Mesodermal cell (in vitro differentiated cells): ENCODE measurements at regions not wholly inside any gene's neighbourhood (a gene's known extent, or its start where the extent isn't known, plus 50 kb on each side); places are given as distances from the start of the nearest gene placed in this dataset.
"Not testable (repeated sequence)": the region's sequence is repeated elsewhere in the genome, so short reads cannot be mapped to it uniquely, and the experiment has no call there.

Source experiments
- H3K27ac ChIP-seq: 2 replicates; pipeline ENCODE4 v1.7.0; 2013; ENCODE audit warnings: mild to moderate bottlenecking, low read depth, low read length, moderate library complexity; ENCODE audit not compliant: severe bottlenecking
- H3K36me3 ChIP-seq: 2 replicates; pipeline ENCODE4 v1.7.1; 2013; ENCODE audit warnings: mild to moderate bottlenecking, low read length, moderate library complexity; ENCODE audit not compliant: control insufficient read depth, insufficient read depth
- H3K4me1 ChIP-seq: one replicate; pipeline ENCODE4 v1.7.1; 2013; ENCODE audit warnings: mild to moderate bottlenecking, low read length; ENCODE audit not compliant: insufficient read depth, control insufficient read depth, poor library complexity, severe bottlenecking
- H3K4me3 ChIP-seq: 2 replicates; pipeline ENCODE4 v1.7.0; 2013; ENCODE audit warnings: low read length, control low read depth, mild to moderate bottlenecking; ENCODE audit not compliant: insufficient read depth, poor library complexity, severe bottlenecking; ENCODE audit errors: extremely low read depth
- H3K9me3 ChIP-seq: 2 replicates; pipeline ENCODE4 v1.7.1; 2013; ENCODE audit warnings: mild to moderate bottlenecking, low read length, moderate library complexity; ENCODE audit not compliant: control insufficient read depth
- WGBS, 2 experiments: methylation state at CpG; one replicate each; pipeline ENCODE4 v1.1.5; 2013; ENCODE audit warnings: missing lambda C conversion rate in 2 of 2; ENCODE audit not compliant: insufficient coverage in 2 of 2; 5-methylcytosine and 5-hydroxymethylcytosine counted together

GRCh38 chr21:15309721-15310120 lies 244.9 kb upstream of the NRIP1 start:
- Histone ChIP-seq H3K4me1 (no peaks in the 10 kb centered on the region), H3K27ac (no peak overlapping the region), H3K9me3 (no peaks in the 10 kb centered on the region), H3K4me3 (no peak overlapping the region), H3K36me3 (no peaks in the 10 kb centered on the region)
- WGBS, 2 experiments = no CpG with 5 or more reads among the region's 3 CpGs

- Histone ChIP-seq H3K27ac (no peak overlapping the region), H3K4me1 (no peaks in the 10 kb centered on the region), H3K9me3 (no peaks in the 10 kb centered on the region), H3K4me3 (no peak overlapping the region), H3K36me3 (no peaks in the 10 kb centered on the region)
Observed at GRCh38 chr21:15311510-15311909, 246.7 kb upstream of the NRIP1 start.

GRCh38 chr21:15317034-15317433 lies 252.2 kb upstream of the NRIP1 start:
- H3K4me3 ChIP-seq, H3K36me3 ChIP-seq, H3K9me3 ChIP-seq, H3K4me1 ChIP-seq, H3K27ac ChIP-seq: not testable (repeated sequence)
- 72 to 75% methylated on average over 2 of the region's 4 CpGs for WGBS, 2 experiments

- Histone ChIP-seq H3K27ac (no peak overlapping the region), H3K9me3 (no peaks in the 10 kb centered on the region), H3K4me1 (no peaks in the 10 kb centered on the region), H3K4me3 (no peak overlapping the region), H3K36me3 (no peaks in the 10 kb centered on the region)
- WGBS, 2 experiments = 100% methylated on average over 3 of the region's 7 CpGs; no CpG with 5 or more reads in 1 of the 2 experiments
Observed at GRCh38 chr21:15319727-15320126, 254.9 kb upstream of the NRIP1 start.

DNA sequence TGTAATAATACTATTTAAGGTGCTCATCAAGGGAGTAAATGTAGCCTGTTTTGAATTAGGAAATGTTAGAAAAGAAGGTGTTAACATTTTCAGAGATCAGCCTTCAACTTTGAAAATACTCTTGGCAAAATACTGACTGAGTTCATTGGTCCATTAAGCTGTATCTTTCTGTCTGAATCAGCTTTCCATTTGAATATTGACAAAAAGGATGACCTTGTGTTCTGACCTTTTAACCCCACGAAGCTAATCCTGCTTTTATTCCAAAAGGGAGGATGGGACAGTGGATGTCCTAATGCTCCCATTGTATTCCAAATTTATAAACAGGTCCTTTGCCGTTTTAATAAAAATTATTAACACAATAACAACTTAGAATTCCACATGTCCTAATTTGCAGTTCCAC lies 259.7 kb upstream of the NRIP1 start:
- H3K36me3 ChIP-seq = no peaks in the 10 kb centered on the region
- H3K4me3 ChIP-seq = no peak overlapping the region
- peaks cover 3% of the 10 kb centered on the region for H3K9me3 ChIP-seq
- no CpG with 5 or more reads among the region's 2 CpGs for WGBS, 2 experiments
- no peaks in the 10 kb centered on the region for H3K4me1 ChIP-seq
- no peak overlapping the region for H3K27ac ChIP-seq

DNA sequence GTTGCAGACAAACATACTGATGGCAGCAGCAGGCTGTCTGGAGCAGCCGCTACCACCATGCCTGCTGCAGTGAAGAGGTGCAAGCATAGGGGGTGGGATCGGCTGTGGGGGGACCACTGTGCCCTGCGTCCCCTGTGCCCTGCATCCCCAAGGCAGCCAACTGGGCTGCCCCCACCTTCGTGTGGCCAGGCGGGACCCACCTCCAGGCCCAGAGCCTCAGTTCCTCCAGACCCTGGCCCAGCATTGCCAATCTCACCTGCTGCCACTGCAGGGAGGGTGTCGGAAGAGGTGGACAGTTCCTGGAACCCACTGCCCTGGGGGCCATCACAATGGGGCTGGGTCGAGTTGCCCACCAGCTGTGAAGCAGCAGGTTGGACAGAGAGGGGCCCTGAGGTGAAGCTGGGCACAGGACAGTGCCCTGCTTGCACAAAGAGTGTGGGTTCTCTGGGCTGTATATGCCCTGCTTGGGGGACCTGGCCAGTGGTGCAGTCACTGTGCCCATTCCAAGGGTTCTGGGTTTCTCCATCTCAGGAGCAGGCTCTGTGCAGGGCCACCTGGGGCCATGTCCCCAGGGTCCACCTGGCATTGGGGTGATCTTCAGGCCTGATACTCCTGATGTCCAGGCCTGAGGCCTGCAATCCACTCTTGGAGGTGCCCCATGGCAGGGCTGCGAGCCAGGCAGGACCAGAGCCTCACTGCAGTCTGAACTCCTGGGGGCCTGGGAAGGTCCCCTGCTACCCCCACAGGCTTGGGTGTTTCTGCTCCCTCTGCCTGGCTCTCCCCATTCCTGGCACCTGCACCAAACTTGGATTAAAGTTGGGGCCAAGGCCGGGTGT lies 261.4 kb upstream of the NRIP1 start:
- no peaks in the 10 kb centered on the region for H3K4me1 ChIP-seq
- 84 to 86% methylated on average over 8 of the region's 9 CpGs for WGBS, 2 experiments
- H3K36me3 ChIP-seq = no peaks in the 10 kb centered on the region

GRCh38 chr21:15327637-15328265 lies 263.0 kb upstream of the NRIP1 start:
- 92 to 100% methylated on average over 2 of the region's 2 CpGs for WGBS, 2 experiments

More for the DNA sequence above, 261.4 kb upstream of the NRIP1 start:
- H3K4me3 ChIP-seq = no peak overlapping the region
- peaks cover 3% of the 10 kb centered on the region for H3K9me3 ChIP-seq
- no peak overlapping the region for H3K27ac ChIP-seq

GRCh38 chr21:15329191-15329590 lies 264.4 kb upstream of the NRIP1 start:
- Histone ChIP-seq H3K9me3 (peaks cover 3% of the 10 kb centered on the region), H3K4me1 (no peaks in the 10 kb centered on the region)
- 83 to 100% methylated on average over 2 of the region's 2 CpGs for WGBS, 2 experiments

More at GRCh38 chr21:15327637-15328265, 263.0 kb upstream of the NRIP1 start:
- Histone ChIP-seq H3K27ac (no peak overlapping the region), H3K9me3 (peaks cover 3% of the 10 kb centered on the region), H3K4me1 (no peaks in the 10 kb centered on the region), H3K36me3 (no peaks in the 10 kb centered on the region), H3K4me3 (no peak overlapping the region)

DNA sequence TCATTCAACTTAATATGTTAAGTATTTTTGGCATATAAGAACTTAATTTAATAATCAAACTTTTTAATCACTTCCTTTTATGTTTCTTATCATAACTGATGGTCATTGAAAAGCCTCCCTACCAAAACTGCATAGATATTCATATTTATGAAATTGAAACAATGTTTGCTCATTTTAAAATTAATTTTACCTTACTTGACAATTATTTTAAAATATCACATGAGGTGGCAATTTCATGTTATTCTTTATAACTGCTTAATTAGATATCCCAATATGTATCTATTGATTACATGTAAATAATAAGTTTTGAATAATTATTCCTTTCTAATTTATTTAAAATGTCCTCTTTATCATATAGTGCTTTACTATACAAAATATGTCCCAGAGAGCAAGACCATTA lies 266.1 kb upstream of the NRIP1 start:
- Histone ChIP-seq H3K9me3 (peaks cover 3% of the 10 kb centered on the region), H3K36me3 (no peaks in the 10 kb centered on the region), H3K27ac (no peak overlapping the region), H3K4me1 (no peaks in the 10 kb centered on the region), H3K4me3 (no peak overlapping the region)

More at GRCh38 chr21:15329191-15329590, 264.4 kb upstream of the NRIP1 start:
- Histone ChIP-seq H3K27ac (no peak overlapping the region), H3K36me3 (no peaks in the 10 kb centered on the region), H3K4me3 (no peak overlapping the region)

GRCh38 chr21:15332572-15332971 lies 267.8 kb upstream of the NRIP1 start:
- H3K4me3 ChIP-seq = no peak overlapping the region
- H3K27ac ChIP-seq = no peak overlapping the region
- no peaks in the 10 kb centered on the region for H3K9me3 ChIP-seq
- no peaks in the 10 kb centered on the region for H3K4me1 ChIP-seq
- H3K36me3 ChIP-seq = no peaks in the 10 kb centered on the region
- no CpG with 5 or more reads among the region's 1 CpG for whole genome bisulfite sequencing, 2 experiments

GRCh38 chr21:15333136-15333710 lies 268.4 kb upstream of the NRIP1 start:
- Histone ChIP-seq H3K36me3 (no peaks in the 10 kb centered on the region), H3K4me3 (no peak overlapping the region), H3K9me3 (no peaks in the 10 kb centered on the region), H3K27ac (no peak overlapping the region), H3K4me1 (no peaks in the 10 kb centered on the region)
- no CpG with 5 or more reads among the region's 1 CpG for WGBS, 2 experiments
